ENCODE measurements at regions not wholly inside any gene's neighbourhood (a gene's known extent, or its start where the extent isn't known, plus 50 kb on each side); places are given as distances from the start of the nearest gene placed in this dataset.

- TF ChIP-seq SNAI2 (CRISPR knock-in tag; IDR thresholded peaks at IDR 0.05) = no peak
- no peak for TF ChIP-seq PPARA (CRISPR knock-in tag; IDR thresholded peaks at IDR 0.05; ENCODE audit: borderline replicate concordance)
- TF ChIP-seq ZC3H10 (CRISPR knock-in tag; IDR thresholded peaks at IDR 0.05) = no peak
- TF ChIP-seq POU6F1 (CRISPR knock-in tag; IDR thresholded peaks at IDR 0.05; ENCODE audit: borderline replicate concordance, low read depth) = no peak
- no peak for TF ChIP-seq RARB (CRISPR knock-in tag; IDR thresholded peaks at IDR 0.05)
- TF ChIP-seq ZFP3 (CRISPR knock-in tag; IDR thresholded peaks at IDR 0.05) = no peak
- TF ChIP-seq OSR1 (CRISPR knock-in tag; IDR thresholded peaks at IDR 0.05) = no peak
- TF ChIP-seq GLIS3 (CRISPR knock-in tag; IDR thresholded peaks at IDR 0.05) = no peak
- no peak for TF ChIP-seq TSHZ2 (CRISPR knock-in tag; IDR thresholded peaks at IDR 0.05)
- TF ChIP-seq PATZ1 (CRISPR knock-in tag; IDR thresholded peaks at IDR 0.05; ENCODE audit: borderline replicate concordance) = no peak
- no peak for TF ChIP-seq TCF4 (CRISPR knock-in tag; IDR thresholded peaks at IDR 0.05; ENCODE audit: borderline replicate concordance)
- no peak for TF ChIP-seq TOX (CRISPR knock-in tag; IDR thresholded peaks at IDR 0.05; ENCODE audit: borderline replicate concordance)
- TF ChIP-seq ZNF8 (CRISPR knock-in tag; IDR thresholded peaks at IDR 0.05) = no peak
- no peak for TF ChIP-seq ZNF565 (CRISPR knock-in tag; conservative IDR thresholded peaks at IDR 0.05; ENCODE audit: low read depth)
- TF ChIP-seq CREB5 (CRISPR knock-in tag; IDR thresholded peaks at IDR 0.05; ENCODE audit: low read depth) = no peak
- TF ChIP-seq ARNTL (CRISPR knock-in tag; IDR thresholded peaks at IDR 0.05; ENCODE audit: borderline replicate concordance, low read depth) = no peak
- no peak for ATAC-seq
Observed at GRCh38 chr1:221066351-221067001, 187.2 kb downstream of the HLX start.

GRCh38 chr1:221067721-221068120, 188.5 kb downstream of the HLX start:
- TF ChIP-seq ISL1 (CRISPR knock-in tag; IDR thresholded peaks at IDR 0.05) (no peak), ZNF70 (CRISPR knock-in tag; IDR thresholded peaks at IDR 0.05) (no peak), ZFP30 (CRISPR knock-in tag; IDR thresholded peaks at IDR 0.05) (no peak), PATZ1 (CRISPR knock-in tag; IDR thresholded peaks at IDR 0.05; ENCODE audit: borderline replicate concordance) (no peak), POU6F1 (CRISPR knock-in tag; IDR thresholded peaks at IDR 0.05; ENCODE audit: borderline replicate concordance, low read depth) (no peak), BACH2 (CRISPR knock-in tag; IDR thresholded peaks at IDR 0.05; ENCODE audit: borderline replicate concordance) (no peak), TSHZ2 (CRISPR knock-in tag; IDR thresholded peaks at IDR 0.05) (no peak), ZFP3 (CRISPR knock-in tag; IDR thresholded peaks at IDR 0.05) (no peak)

More at GRCh38 chr1:221067721-221068120, 188.5 kb downstream of the HLX start:
- no peak for ATAC-seq
